ENCODE measurements at regions not wholly inside any gene's neighbourhood (a gene's known extent, or its start where the extent isn't known, plus 50 kb on each side); places are given as distances from the start of the nearest gene placed in this dataset.
A peak's percentile ranks its signal among the peaks of the same experiment; 100 is the strongest.
"Not testable (repeated sequence)": the region's sequence is repeated elsewhere in the genome, so short reads cannot be mapped to it uniquely, and the experiment has no call there.

GRCh38 chr12:71329956-71330355, 109.6 kb upstream of the LGR5 start:
- no peak overlapping the region for H3K4me3 ChIP-seq (ENCODE audit: low read depth in 1 of 2, low read length in 2 of 2)
- no peaks in the 10 kb centered on the region for H3K9me3 ChIP-seq (ENCODE audit: control insufficient read depth in 1 of 2, low read length in 2 of 2)

DNA sequence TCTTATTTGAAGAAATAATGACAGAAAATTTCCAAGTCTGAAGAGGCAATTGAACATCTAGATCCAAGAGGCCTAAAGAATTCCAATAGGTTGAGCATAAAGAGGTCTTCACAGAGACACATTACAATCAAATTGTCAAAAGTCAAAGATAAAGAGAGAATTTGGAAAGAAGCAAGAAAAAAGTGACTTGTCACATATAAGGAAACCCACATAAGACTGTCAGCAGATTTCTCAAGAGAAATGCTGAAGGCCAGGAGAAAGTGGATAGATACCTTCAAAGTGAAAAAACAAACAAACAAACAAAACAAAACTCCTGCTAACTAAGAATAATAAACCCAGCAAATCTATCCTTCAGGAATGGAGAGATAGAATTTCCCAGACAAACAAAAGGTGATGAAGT, 118.1 kb upstream of the LGR5 start:
- Histone ChIP-seq H3K9me3 (ENCODE audit: control insufficient read depth in 1 of 2, low read length in 2 of 2) (peaks cover 9 to 23% of the 10 kb centered on the region in 2 donors), H3K4me1 (ENCODE audit: control insufficient read depth in 1 of 2, insufficient read depth in 2 of 2, low read length in 2 of 2) (no peaks in the 10 kb centered on the region), H3K36me3 (ENCODE audit: control insufficient read depth in 1 of 2, insufficient read depth in 2 of 2, low read length in 2 of 2) (no peaks in the 10 kb centered on the region), H3K4me3 (ENCODE audit: low read depth in 1 of 2, low read length in 2 of 2) (peak overlapping the region in 1 of 2 donors; percentile 2), H3K27ac (ENCODE audit: low read length) (no peak overlapping the region), H3K27me3 (ENCODE audit: low read depth, low read length) (no peaks in the 10 kb centered on the region)

More at GRCh38 chr12:71329956-71330355, 109.6 kb upstream of the LGR5 start:
- no peaks in the 10 kb centered on the region for H3K36me3 ChIP-seq (ENCODE audit: control insufficient read depth in 1 of 2, insufficient read depth in 2 of 2, low read length in 2 of 2)
- H3K4me1 ChIP-seq (ENCODE audit: control insufficient read depth in 1 of 2, insufficient read depth in 2 of 2, low read length in 2 of 2), result no peaks in the 10 kb centered on the region
- no peak overlapping the region for H3K27ac ChIP-seq (ENCODE audit: low read length)
- H3K27me3 ChIP-seq (ENCODE audit: low read depth, low read length), result no peaks in the 10 kb centered on the region

DNA sequence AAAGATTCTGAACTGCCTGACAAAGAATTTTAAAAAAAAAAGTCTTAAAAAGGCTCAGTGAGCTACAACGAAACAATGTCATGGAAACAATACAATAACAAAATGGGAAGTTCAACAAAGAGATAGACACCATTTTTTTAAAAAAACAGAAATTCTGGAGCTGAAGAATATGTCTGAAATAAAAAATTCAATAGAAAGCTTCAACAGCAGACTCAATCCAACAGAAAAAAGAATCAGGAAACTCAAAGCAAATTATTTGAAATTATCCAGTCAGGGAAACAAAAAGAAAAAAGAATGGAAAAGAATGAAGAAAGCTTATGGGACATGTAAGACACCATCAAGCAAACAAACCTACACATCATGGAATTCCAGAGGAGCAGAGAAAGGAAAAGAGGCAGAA, 118.5 kb upstream of the LGR5 start:
- Histone ChIP-seq H3K36me3 (ENCODE audit: control insufficient read depth in 1 of 2, insufficient read depth in 2 of 2, low read length in 2 of 2) (no peaks in the 10 kb centered on the region), H3K27me3 (ENCODE audit: low read depth, low read length) (no peaks in the 10 kb centered on the region), H3K9me3 (ENCODE audit: control insufficient read depth in 1 of 2, low read length in 2 of 2) (peaks cover 9 to 23% of the 10 kb centered on the region in 2 donors), H3K4me1 (ENCODE audit: control insufficient read depth in 1 of 2, insufficient read depth in 2 of 2, low read length in 2 of 2) (no peaks in the 10 kb centered on the region), H3K4me3 (ENCODE audit: low read depth in 1 of 2, low read length in 2 of 2) (peak overlapping the region in 1 of 2 donors; percentile 2), H3K27ac (ENCODE audit: low read length) (no peak overlapping the region)

DNA sequence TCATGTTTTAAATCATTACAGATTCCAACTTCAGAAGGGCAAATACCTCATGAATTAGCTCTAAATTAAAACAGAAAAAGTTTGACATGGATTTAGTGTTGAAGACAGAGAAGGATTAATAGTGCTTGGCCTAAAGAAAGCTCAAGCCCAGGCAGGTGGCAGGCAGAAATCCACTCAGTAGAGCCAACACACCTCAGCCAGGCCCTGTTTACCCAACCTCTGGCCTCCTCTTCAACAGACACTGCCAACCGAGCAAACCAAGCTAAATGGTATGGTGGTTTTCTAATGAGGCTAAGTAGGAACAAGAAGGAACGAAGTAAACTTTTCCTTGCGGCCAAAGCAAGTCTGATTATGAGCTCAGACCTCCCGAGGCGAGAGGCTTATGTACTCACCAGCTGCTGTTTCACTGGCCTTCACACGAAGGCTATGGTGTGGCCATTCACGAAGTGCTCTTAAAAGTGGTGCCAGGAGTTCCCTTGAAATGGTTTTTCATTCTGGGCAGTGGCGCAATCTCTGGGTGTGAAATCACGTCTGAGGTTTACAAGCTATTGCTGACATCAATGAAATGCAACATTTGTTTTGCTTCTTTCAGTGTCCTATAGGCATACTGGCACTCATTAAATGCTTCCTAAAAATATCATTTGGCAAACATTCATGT, 124.1 kb upstream of the LGR5 start:
- Histone ChIP-seq H3K4me1 (ENCODE audit: control insufficient read depth in 1 of 2, insufficient read depth in 2 of 2, low read length in 2 of 2) (no peaks in the 10 kb centered on the region), H3K4me3 (ENCODE audit: low read depth in 1 of 2, low read length in 2 of 2) (no peak overlapping the region), H3K27me3 (ENCODE audit: low read depth, low read length) (no peaks in the 10 kb centered on the region), H3K36me3 (ENCODE audit: control insufficient read depth in 1 of 2, insufficient read depth in 2 of 2, low read length in 2 of 2) (no peaks in the 10 kb centered on the region), H3K27ac (ENCODE audit: low read length) (no peak overlapping the region), H3K9me3 (ENCODE audit: control insufficient read depth in 1 of 2, low read length in 2 of 2) (peaks cover 0 to 5% of the 10 kb centered on the region in 2 donors)

GRCh38 chr12:71312768-71313403, 126.7 kb upstream of the LGR5 start:
- Histone ChIP-seq H3K36me3 (ENCODE audit: control insufficient read depth in 1 of 2, insufficient read depth in 2 of 2, low read length in 2 of 2) (no peaks in the 10 kb centered on the region), H3K27me3 (ENCODE audit: low read depth, low read length) (no peaks in the 10 kb centered on the region), H3K27ac (ENCODE audit: low read length) (no peak overlapping the region), H3K4me3 (ENCODE audit: low read depth in 1 of 2, low read length in 2 of 2) (no peak overlapping the region), H3K4me1 (ENCODE audit: control insufficient read depth in 1 of 2, insufficient read depth in 2 of 2, low read length in 2 of 2) (no peaks in the 10 kb centered on the region), H3K9me3 (ENCODE audit: control insufficient read depth in 1 of 2, low read length in 2 of 2) (no peaks in the 10 kb centered on the region)

- H3K4me3 ChIP-seq (ENCODE audit: low read depth in 1 of 2, low read length in 2 of 2); H3K36me3 ChIP-seq (ENCODE audit: control insufficient read depth in 1 of 2, insufficient read depth in 2 of 2, low read length in 2 of 2); H3K27ac ChIP-seq (ENCODE audit: low read length); H3K27me3 ChIP-seq (ENCODE audit: low read depth, low read length); H3K4me1 ChIP-seq (ENCODE audit: control insufficient read depth in 1 of 2, insufficient read depth in 2 of 2, low read length in 2 of 2); H3K9me3 ChIP-seq (ENCODE audit: control insufficient read depth in 1 of 2, low read length in 2 of 2): not testable (repeated sequence)
These were observed 128.0 kb upstream of the LGR5 start for GRCh38 chr12:71311611-71312010.

GRCh38 chr12:71306808-71307207, 132.8 kb upstream of the LGR5 start:
- H3K4me1 ChIP-seq (ENCODE audit: control insufficient read depth in 1 of 2, insufficient read depth in 2 of 2, low read length in 2 of 2), result no peaks in the 10 kb centered on the region
- no peaks in the 10 kb centered on the region for H3K36me3 ChIP-seq (ENCODE audit: control insufficient read depth in 1 of 2, insufficient read depth in 2 of 2, low read length in 2 of 2)
- H3K27me3 ChIP-seq (ENCODE audit: low read depth, low read length), result no peaks in the 10 kb centered on the region
- H3K27ac ChIP-seq (ENCODE audit: low read length), result no peak overlapping the region
- H3K4me3 ChIP-seq (ENCODE audit: low read depth in 1 of 2, low read length in 2 of 2), result no peak overlapping the region
- H3K9me3 ChIP-seq (ENCODE audit: control insufficient read depth in 1 of 2, low read length in 2 of 2), result no peaks in the 10 kb centered on the region

DNA sequence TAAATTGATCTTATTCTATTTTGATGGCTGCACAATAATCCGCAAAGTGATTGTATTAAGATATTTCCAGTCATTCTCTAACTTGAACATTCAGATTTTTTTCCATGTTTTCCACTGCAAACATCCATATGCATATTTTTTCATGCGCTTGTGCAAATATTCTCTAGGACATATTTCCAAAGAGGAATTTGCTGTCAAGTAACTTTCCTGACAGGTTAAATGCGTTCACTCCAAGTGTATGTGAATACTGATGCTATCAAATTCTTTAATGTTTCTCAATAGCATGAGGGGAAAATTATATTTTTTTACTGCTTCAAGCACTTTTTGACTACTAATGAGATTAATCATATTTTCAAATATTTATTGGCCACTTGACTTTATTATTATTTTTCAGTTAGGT, 135.3 kb upstream of the LGR5 start:
- H3K9me3 ChIP-seq (ENCODE audit: control insufficient read depth in 1 of 2, low read length in 2 of 2), result no peaks in the 10 kb centered on the region

DNA sequence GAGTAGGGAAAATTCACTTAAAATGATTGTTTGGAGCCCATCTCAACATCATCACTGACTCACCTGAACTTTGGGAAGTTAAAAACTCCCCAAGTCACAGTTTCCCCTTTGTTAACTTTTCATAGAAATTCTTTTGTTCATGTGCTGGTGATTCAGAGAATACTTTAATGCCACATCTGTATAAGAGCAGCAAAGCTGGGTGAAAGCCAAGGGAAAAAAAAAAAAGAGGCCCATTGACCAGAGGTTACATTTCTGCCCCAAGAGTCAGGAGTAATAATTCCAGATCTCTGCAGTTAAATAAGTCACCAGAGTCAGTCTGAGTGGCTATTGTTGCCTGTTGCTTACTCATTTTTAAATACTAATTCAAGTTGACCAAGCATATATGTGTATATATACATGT, 136.4 kb upstream of the LGR5 start:
- Histone ChIP-seq H3K4me3 (ENCODE audit: low read depth in 1 of 2, low read length in 2 of 2) (no peak overlapping the region), H3K9me3 (ENCODE audit: control insufficient read depth in 1 of 2, low read length in 2 of 2) (no peaks in the 10 kb centered on the region), H3K27me3 (ENCODE audit: low read depth, low read length) (no peaks in the 10 kb centered on the region), H3K4me1 (ENCODE audit: control insufficient read depth in 1 of 2, insufficient read depth in 2 of 2, low read length in 2 of 2) (no peaks in the 10 kb centered on the region), H3K27ac (ENCODE audit: low read length) (no peak overlapping the region), H3K36me3 (ENCODE audit: control insufficient read depth in 1 of 2, insufficient read depth in 2 of 2, low read length in 2 of 2) (no peaks in the 10 kb centered on the region)

More for the DNA sequence above, 135.3 kb upstream of the LGR5 start:
- Histone ChIP-seq H3K27ac (ENCODE audit: low read length) (no peak overlapping the region), H3K4me3 (ENCODE audit: low read depth in 1 of 2, low read length in 2 of 2) (no peak overlapping the region), H3K36me3 (ENCODE audit: control insufficient read depth in 1 of 2, insufficient read depth in 2 of 2, low read length in 2 of 2) (no peaks in the 10 kb centered on the region), H3K27me3 (ENCODE audit: low read depth, low read length) (no peaks in the 10 kb centered on the region), H3K4me1 (ENCODE audit: control insufficient read depth in 1 of 2, insufficient read depth in 2 of 2, low read length in 2 of 2) (no peaks in the 10 kb centered on the region)

- Histone ChIP-seq H3K27me3 (ENCODE audit: low read depth, low read length) (no peaks in the 10 kb centered on the region), H3K27ac (ENCODE audit: low read length) (no peak overlapping the region), H3K9me3 (ENCODE audit: control insufficient read depth in 1 of 2, low read length in 2 of 2) (no peaks in the 10 kb centered on the region), H3K4me1 (ENCODE audit: control insufficient read depth in 1 of 2, insufficient read depth in 2 of 2, low read length in 2 of 2) (no peaks in the 10 kb centered on the region), H3K36me3 (ENCODE audit: control insufficient read depth in 1 of 2, insufficient read depth in 2 of 2, low read length in 2 of 2) (no peaks in the 10 kb centered on the region), H3K4me3 (ENCODE audit: low read depth in 1 of 2, low read length in 2 of 2) (no peak overlapping the region)
These were observed 138.6 kb upstream of the LGR5 start for GRCh38 chr12:71300772-71301675.

DNA sequence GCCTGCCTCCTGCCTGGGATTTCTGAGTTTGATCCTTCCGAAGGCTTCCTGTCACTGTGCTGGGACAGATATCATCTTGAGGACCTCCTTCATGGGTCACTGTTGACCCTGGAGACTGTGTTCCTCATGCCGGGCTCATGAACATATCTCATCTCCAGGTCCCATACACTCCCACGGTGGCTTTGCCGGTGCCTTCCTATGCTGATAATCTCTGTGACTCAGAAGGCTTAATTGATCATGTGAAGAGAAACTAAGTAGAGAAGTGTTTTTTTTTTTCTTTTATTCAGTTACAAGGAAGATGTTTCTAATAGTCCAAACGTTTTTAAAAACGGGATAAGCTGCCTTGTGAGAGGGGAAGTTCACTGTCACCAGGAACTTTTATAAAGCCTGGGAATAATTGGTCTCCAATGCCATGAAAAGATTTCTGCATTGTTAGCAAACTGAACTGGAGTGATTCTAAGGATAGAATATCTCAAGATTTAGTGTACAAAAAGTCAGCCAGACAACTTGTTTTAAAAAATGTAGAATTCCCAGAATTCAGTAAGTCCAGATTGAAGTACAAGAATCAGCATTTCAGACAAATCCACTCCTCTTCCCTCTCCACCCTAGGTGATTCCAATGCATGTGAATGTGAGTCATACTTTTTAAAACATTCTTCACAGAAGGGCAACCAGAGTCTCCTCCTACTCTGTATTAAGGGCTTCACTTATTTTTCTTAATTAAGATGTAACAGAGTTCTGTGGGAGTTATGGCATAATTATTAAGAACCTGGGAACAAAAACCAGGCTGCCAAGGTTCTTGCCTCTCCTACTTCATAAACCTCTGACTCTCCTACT, 139.8 kb upstream of the LGR5 start:
- no peaks in the 10 kb centered on the region for H3K4me1 ChIP-seq (ENCODE audit: control insufficient read depth in 1 of 2, insufficient read depth in 2 of 2, low read length in 2 of 2)
- no peak overlapping the region for H3K4me3 ChIP-seq (ENCODE audit: low read depth in 1 of 2, low read length in 2 of 2)
- no peaks in the 10 kb centered on the region for H3K27me3 ChIP-seq (ENCODE audit: low read depth, low read length)
- no peak overlapping the region for H3K27ac ChIP-seq (ENCODE audit: low read length)
- no peaks in the 10 kb centered on the region for H3K9me3 ChIP-seq (ENCODE audit: control insufficient read depth in 1 of 2, low read length in 2 of 2)
- no peaks in the 10 kb centered on the region for H3K36me3 ChIP-seq (ENCODE audit: control insufficient read depth in 1 of 2, insufficient read depth in 2 of 2, low read length in 2 of 2)
